ENCODE measurements at regions not wholly inside any gene's neighbourhood (a gene's known extent, or its start where the extent isn't known, plus 50 kb on each side); places are given as distances from the start of the nearest gene placed in this dataset.

GRCh38 chr10:20670579-20670978, 226.5 kb downstream of the NEBL start:
- no peak overlapping the region for H3K9ac ChIP-seq (replicated peaks in 1 of 4; ENCODE audit: extremely low read depth in 1 of 4, low read depth in 3 of 4, low read length in 3 of 4)
- H3K4me2 ChIP-seq (ENCODE audit: insufficient read depth in 1 of 2, low read depth in 2 of 2, low read length in 2 of 2) = no peak overlapping the region
- H2BK12ac ChIP-seq (ENCODE audit: low read depth, low read length) = no peak overlapping the region
- H3K14ac ChIP-seq (ENCODE audit: insufficient read length) = no peak overlapping the region
- H4K20me1 ChIP-seq (replicated peaks in 1 of 2; ENCODE audit: control insufficient read depth in 1 of 2, insufficient read depth in 2 of 2, low read length in 2 of 2) = no peaks in the 10 kb centered on the region
- no peak overlapping the region for H2AFZ ChIP-seq (ENCODE audit: low read length)
- H4K91ac ChIP-seq (replicated peaks; ENCODE audit: insufficient read length, low read length) = no peak overlapping the region
- H4K5ac ChIP-seq (ENCODE audit: insufficient read length, low read depth, low read length) = no peak overlapping the region
- TF ChIP-seq RBBP5 (IDR thresholded peaks at IDR 0.05; ENCODE audit: borderline replicate concordance, low read depth, low read length) (no peak), YY1 (IDR thresholded peaks at IDR 0.05; ENCODE audit: low read depth, low read length) (no peak), CHD1 (IDR thresholded peaks at IDR 0.05; ENCODE audit: low read depth, low read length) (no peak), RXRA (IDR thresholded peaks at IDR 0.05; ENCODE audit: insufficient read depth, low read depth, low read length) (no peak), E2F6 (IDR thresholded peaks at IDR 0.05) (no peak), TCF12 (IDR thresholded peaks at IDR 0.05; ENCODE audit: low read depth, low read length) (no peak), CBX8 (IDR thresholded peaks at IDR 0.05; ENCODE audit: borderline replicate concordance, low read depth, low read length) (no peak), CEBPB (IDR thresholded peaks at IDR 0.05; ENCODE audit: low read depth, low read length) (no peak), GTF2F1 (IDR thresholded peaks at IDR 0.05; ENCODE audit: borderline replicate concordance, low read depth, low read length) (no peak), ASH2L (IDR thresholded peaks at IDR 0.05; ENCODE audit: low read length) (no peak), NANOG (IDR thresholded peaks at IDR 0.05; ENCODE audit: insufficient read depth, low read depth, low read length, poor library complexity, severe bottlenecking) (no peak), CHD2 (IDR thresholded peaks at IDR 0.05; ENCODE audit: low read length) (no peak)
- H2AK5ac ChIP-seq (ENCODE audit: low read depth, low read length) = no peak overlapping the region
- no peak overlapping the region for H3K27ac ChIP-seq (ENCODE audit: low read depth, low read length)
- no peaks in the 10 kb centered on the region for H3K4me1 ChIP-seq (replicated peaks in 1 of 4; ENCODE audit: control insufficient read depth in 3 of 4, insufficient read depth in 4 of 4, low read length in 3 of 4)
- H3K56ac ChIP-seq (replicated peaks; ENCODE audit: insufficient read length, low read depth, low read length) = no peak overlapping the region
- H2BK120ac ChIP-seq (replicated peaks; ENCODE audit: low read depth, low read length) = no peak overlapping the region
- H3K23ac ChIP-seq (ENCODE audit: insufficient read length) = no peak overlapping the region
- no peak overlapping the region for H3K4ac ChIP-seq (replicated peaks; ENCODE audit: insufficient read length, low read depth, low read length)
- no peaks in the 10 kb centered on the region for H3K9me3 ChIP-seq (ENCODE audit: insufficient read depth in 2 of 2, low read depth in 1 of 2, low read length in 1 of 2)
- H2BK5ac ChIP-seq (ENCODE audit: low read depth, low read length) = no peak overlapping the region
- H3K4me3 ChIP-seq (ENCODE audit: extremely low read depth in 1 of 4, insufficient read depth in 2 of 4, low read depth in 3 of 4, low read length in 4 of 4) = no peak overlapping the region
- no peak overlapping the region for H3K18ac ChIP-seq (ENCODE audit: extremely low read depth, low read length)
- H4K8ac ChIP-seq (ENCODE audit: extremely low read depth, insufficient read depth, low read length) = no peak overlapping the region
- no peaks in the 10 kb centered on the region for H3K36me3 ChIP-seq (ENCODE audit: control insufficient read depth in 2 of 4, insufficient read depth in 4 of 4, low read length in 3 of 4)
- H2BK20ac ChIP-seq (ENCODE audit: low read length) = no peak overlapping the region
- H3K79me1 ChIP-seq (ENCODE audit: low read depth, low read length) = no peaks in the 10 kb centered on the region
- ChIA-PET CTCF (ENCODE audit: partially characterized antibody) (interaction anchor here (0.9 kb wide), 1 partner anchor 14 kb away, joined by 3 read pairs; no protein-coding TSS in a partner anchor), POLR2A (ENCODE audit: partially characterized antibody) (no interaction called here)
- no peak overlapping the region for H2BK15ac ChIP-seq (ENCODE audit: low read length)
- DNase-seq (ENCODE audit: low read depth in 1 of 2, low spot score in 2 of 2) (no peak), FAIRE-seq (no peak)
- no peaks in the 10 kb centered on the region; the same call in 1 of the 2 replicates for H3K23me2 ChIP-seq (ENCODE audit: low read depth, low read length)
- H3K79me2 ChIP-seq (ENCODE audit: control insufficient read depth in 1 of 2, insufficient read depth in 2 of 2, low read length in 2 of 2) = no peaks in the 10 kb centered on the region
- WGBS, 2 experiments (ENCODE audit: extremely low coverage in 1 of 2, insufficient coverage in 1 of 2, insufficient read length in 1 of 2, insufficient replicate concordance in 2 of 2, low coverage in 1 of 2, low lambda C conversion rate in 2 of 2, missing lambda C conversion rate in 1 of 2) = 94% methylated on average over 1 of the region's 1 CpG; no CpG with 5 or more reads in 1 of the 2 experiments
- no peaks in the 10 kb centered on the region for H3K27me3 ChIP-seq (replicated peaks in 1 of 4; ENCODE audit: control insufficient read depth in 3 of 4, extremely low read depth in 1 of 4, insufficient read depth in 3 of 4, low read length in 3 of 4)

All from H1 (cell line).